ENCODE measurements at regions not wholly inside any gene's neighbourhood (a gene's known extent, or its start where the extent isn't known, plus 50 kb on each side); places are given as distances from the start of the nearest gene placed in this dataset.

- Histone ChIP-seq H3K36me3 (ENCODE audit: control insufficient read depth in 1 of 2, insufficient read depth in 2 of 2, low read length in 2 of 2) (no peaks in the 10 kb centered on the region), H2BK5ac (ENCODE audit: low read depth, low read length, poor library complexity) (no peak overlapping the region), H3K79me1 (ENCODE audit: low read length) (no peaks in the 10 kb centered on the region), H2AFZ (ENCODE audit: insufficient read depth, low read length, poor library complexity) (no peak overlapping the region), H4K12ac (ENCODE audit: low read depth, low read length) (no peak overlapping the region), H3K27me3 (ENCODE audit: insufficient read depth, low read length) (no peaks in the 10 kb centered on the region), H3K27ac (ENCODE audit: low read depth, low read length) (no peak overlapping the region), H2AK5ac (ENCODE audit: low read length) (no peak overlapping the region), H2BK120ac (ENCODE audit: insufficient read depth, low read length, poor library complexity) (peak overlapping the region; percentile 17), H3K18ac (ENCODE audit: low read length) (no peak overlapping the region), H3K79me2 (ENCODE audit: control insufficient read depth, insufficient read depth, low read length, poor library complexity) (no peaks in the 10 kb centered on the region), H3K9ac (ENCODE audit: low read length) (no peak overlapping the region), H2BK12ac (ENCODE audit: low read length) (no peak overlapping the region), H4K8ac (ENCODE audit: low read depth, low read length) (no peak overlapping the region), H3K4me3 (ENCODE audit: low read depth, low read length) (no peak overlapping the region), H4K91ac (ENCODE audit: low read depth, low read length) (peak overlapping the region; percentile 24), H3K4me2 (ENCODE audit: low read length) (no peak overlapping the region), H3K23ac (ENCODE audit: low read length) (no peak overlapping the region), H3K14ac (ENCODE audit: low read length) (no peak overlapping the region), H3K4me1 (ENCODE audit: control insufficient read depth in 1 of 2, insufficient read depth in 2 of 2, low read length in 2 of 2) (no peaks in the 10 kb centered on the region), H3K9me3 (ENCODE audit: insufficient read depth, low read depth, low read length) (no peaks in the 10 kb centered on the region), H3K4ac (ENCODE audit: low read depth, low read length) (no peak overlapping the region)
- DNase-seq: no peak
These were observed 520.0 kb upstream of the SPHKAP start for GRCh38 chr2:228701506-228701905.

- no peak overlapping the region for H4K12ac ChIP-seq (ENCODE audit: low read depth, low read length)
- no CpG with 5 or more reads among the region's 7 CpGs for WGBS (ENCODE audit: extremely low coverage, insufficient coverage, insufficient read length)
These were observed 519.2 kb upstream of the SPHKAP start for GRCh38 chr2:228700638-228701037.

GRCh38 chr2:228699888-228700287, 518.4 kb upstream of the SPHKAP start:
- WGBS (ENCODE audit: extremely low coverage, insufficient coverage, insufficient read length): 100% methylated on average over 1 of the region's 5 CpGs
- no peak overlapping the region for H3K18ac ChIP-seq (ENCODE audit: low read length)
- H3K9me3 ChIP-seq (ENCODE audit: insufficient read depth, low read depth, low read length): no peaks in the 10 kb centered on the region
- H2AK5ac ChIP-seq (ENCODE audit: low read length): no peak overlapping the region
- H2BK5ac ChIP-seq (ENCODE audit: low read depth, low read length, poor library complexity): peak overlapping the region; percentile 49
- H4K8ac ChIP-seq (ENCODE audit: low read depth, low read length): peak overlapping the region; percentile 29
- no peaks in the 10 kb centered on the region for H3K36me3 ChIP-seq (ENCODE audit: control insufficient read depth in 1 of 2, insufficient read depth in 2 of 2, low read length in 2 of 2)
- H3K27me3 ChIP-seq (ENCODE audit: insufficient read depth, low read length): no peaks in the 10 kb centered on the region
- no peak for DNase-seq
- no peak overlapping the region for H3K9ac ChIP-seq (ENCODE audit: low read length)
- H4K91ac ChIP-seq (ENCODE audit: low read depth, low read length): peak overlapping the region; percentile 62
- H3K23ac ChIP-seq (ENCODE audit: low read length): no peak overlapping the region
- H3K14ac ChIP-seq (ENCODE audit: low read length): peak overlapping the region; percentile 51
- peak overlapping the region; percentile 54 for H2BK12ac ChIP-seq (ENCODE audit: low read length)
- H4K12ac ChIP-seq (ENCODE audit: low read depth, low read length): no peak overlapping the region
- H2AFZ ChIP-seq (ENCODE audit: insufficient read depth, low read length, poor library complexity): no peak overlapping the region
- H3K4ac ChIP-seq (ENCODE audit: low read depth, low read length): no peak overlapping the region
- H3K79me1 ChIP-seq (ENCODE audit: low read length): no peaks in the 10 kb centered on the region
- H2BK120ac ChIP-seq (ENCODE audit: insufficient read depth, low read length, poor library complexity): peak overlapping the region; percentile 66
- no peak overlapping the region for H3K27ac ChIP-seq (ENCODE audit: low read depth, low read length)
- no peaks in the 10 kb centered on the region for H3K79me2 ChIP-seq (ENCODE audit: control insufficient read depth, insufficient read depth, low read length, poor library complexity)
- no peak overlapping the region for H3K4me3 ChIP-seq (ENCODE audit: low read depth, low read length)
- no peaks in the 10 kb centered on the region for H3K4me1 ChIP-seq (ENCODE audit: control insufficient read depth in 1 of 2, insufficient read depth in 2 of 2, low read length in 2 of 2)
- H3K4me2 ChIP-seq (ENCODE audit: low read length): no peak overlapping the region

More at GRCh38 chr2:228700638-228701037, 519.2 kb upstream of the SPHKAP start:
- H3K79me2 ChIP-seq (ENCODE audit: control insufficient read depth, insufficient read depth, low read length, poor library complexity): no peaks in the 10 kb centered on the region
- no peak overlapping the region for H2BK5ac ChIP-seq (ENCODE audit: low read depth, low read length, poor library complexity)
- H3K27ac ChIP-seq (ENCODE audit: low read depth, low read length): no peak overlapping the region
- H3K14ac ChIP-seq (ENCODE audit: low read length): no peak overlapping the region
- H3K36me3 ChIP-seq (ENCODE audit: control insufficient read depth in 1 of 2, insufficient read depth in 2 of 2, low read length in 2 of 2): no peaks in the 10 kb centered on the region
- H3K23ac ChIP-seq (ENCODE audit: low read length): no peak overlapping the region
- no peak overlapping the region for H3K4me3 ChIP-seq (ENCODE audit: low read depth, low read length)
- no peak overlapping the region for H3K9ac ChIP-seq (ENCODE audit: low read length)
- H3K4ac ChIP-seq (ENCODE audit: low read depth, low read length): no peak overlapping the region
- H2BK12ac ChIP-seq (ENCODE audit: low read length): no peak overlapping the region
- H4K8ac ChIP-seq (ENCODE audit: low read depth, low read length): no peak overlapping the region
- no peaks in the 10 kb centered on the region for H3K27me3 ChIP-seq (ENCODE audit: insufficient read depth, low read length)
- H3K4me2 ChIP-seq (ENCODE audit: low read length): no peak overlapping the region
- no peak for DNase-seq
- H2BK120ac ChIP-seq (ENCODE audit: insufficient read depth, low read length, poor library complexity): no peak overlapping the region
- H3K18ac ChIP-seq (ENCODE audit: low read length): no peak overlapping the region
- no peaks in the 10 kb centered on the region for H3K4me1 ChIP-seq (ENCODE audit: control insufficient read depth in 1 of 2, insufficient read depth in 2 of 2, low read length in 2 of 2)
- no peak overlapping the region for H2AFZ ChIP-seq (ENCODE audit: insufficient read depth, low read length, poor library complexity)
- H4K91ac ChIP-seq (ENCODE audit: low read depth, low read length): no peak overlapping the region
- H2AK5ac ChIP-seq (ENCODE audit: low read length): no peak overlapping the region
- no peaks in the 10 kb centered on the region for H3K9me3 ChIP-seq (ENCODE audit: insufficient read depth, low read depth, low read length)
- no peaks in the 10 kb centered on the region for H3K79me1 ChIP-seq (ENCODE audit: low read length)

GRCh38 chr2:228699400-228699799, 517.9 kb upstream of the SPHKAP start:
- no peak overlapping the region for H4K91ac ChIP-seq (ENCODE audit: low read depth, low read length)
- no peaks in the 10 kb centered on the region for H3K9me3 ChIP-seq (ENCODE audit: insufficient read depth, low read depth, low read length)
- no peak overlapping the region for H4K8ac ChIP-seq (ENCODE audit: low read depth, low read length)
- H3K23ac ChIP-seq (ENCODE audit: low read length): no peak overlapping the region
- H3K18ac ChIP-seq (ENCODE audit: low read length): no peak overlapping the region
- no peak for DNase-seq
- no peaks in the 10 kb centered on the region for H3K27me3 ChIP-seq (ENCODE audit: insufficient read depth, low read length)
- no peaks in the 10 kb centered on the region for H3K4me1 ChIP-seq (ENCODE audit: control insufficient read depth in 1 of 2, insufficient read depth in 2 of 2, low read length in 2 of 2)
- no peaks in the 10 kb centered on the region for H3K79me2 ChIP-seq (ENCODE audit: control insufficient read depth, insufficient read depth, low read length, poor library complexity)
- H3K4me2 ChIP-seq (ENCODE audit: low read length): no peak overlapping the region
- no peak overlapping the region for H2AK5ac ChIP-seq (ENCODE audit: low read length)
- no peak overlapping the region for H2BK12ac ChIP-seq (ENCODE audit: low read length)
- no peak overlapping the region for H3K4me3 ChIP-seq (ENCODE audit: low read depth, low read length)
- H2AFZ ChIP-seq (ENCODE audit: insufficient read depth, low read length, poor library complexity): no peak overlapping the region
- H3K14ac ChIP-seq (ENCODE audit: low read length): no peak overlapping the region
- H3K79me1 ChIP-seq (ENCODE audit: low read length): no peaks in the 10 kb centered on the region
- no peak overlapping the region for H2BK5ac ChIP-seq (ENCODE audit: low read depth, low read length, poor library complexity)
- no peaks in the 10 kb centered on the region for H3K36me3 ChIP-seq (ENCODE audit: control insufficient read depth in 1 of 2, insufficient read depth in 2 of 2, low read length in 2 of 2)
- no CpG with 5 or more reads among the region's 5 CpGs for WGBS (ENCODE audit: extremely low coverage, insufficient coverage, insufficient read length)
- no peak overlapping the region for H3K27ac ChIP-seq (ENCODE audit: low read depth, low read length)
- H4K12ac ChIP-seq (ENCODE audit: low read depth, low read length): no peak overlapping the region
- H3K4ac ChIP-seq (ENCODE audit: low read depth, low read length): no peak overlapping the region
- H2BK120ac ChIP-seq (ENCODE audit: insufficient read depth, low read length, poor library complexity): no peak overlapping the region
- no peak overlapping the region for H3K9ac ChIP-seq (ENCODE audit: low read length)

All from trophoblast cell (in vitro differentiated cells and primary cell).